Caco-2 (cell line): ENCODE measurements at regions not wholly inside any gene's neighbourhood (a gene's known extent, or its start where the extent isn't known, plus 50 kb on each side); places are given as distances from the start of the nearest gene placed in this dataset.
A peak's percentile ranks its signal among the peaks of the same experiment; 100 is the strongest.

ENCODE experiments used
- BruUV-seq: library from RNA; stranded (reverse); fragments of 400-500 nt; replicated peaks from 2 replicates; lab custom pipeline; 2021; lab: Mats Ljungman, UMichigan
- CTCF ChIA-PET: fragments of 300-600 bp; sonication (Branson Sonifier 250); formaldehyde crosslinking; loops from one replicate; lab custom pipeline; 2022; ENCODE audit warnings: antibody characterized with exemption; lab: Charles Lee
- POLR2A ChIA-PET: fragments of 300-600 bp; sonication (Branson Sonifier 250); formaldehyde crosslinking; loops from one replicate; lab custom pipeline; 2022; ENCODE audit warnings: antibody characterized with exemption; lab: Charles Lee
- DNase-seq, 2 experiments: peaks; one replicate each; pipeline versions ENCODE4 v3.0.0 to v3.0.0-alpha.2; 2020 to 2022
- H3K27me3 ChIP-seq: replicated peaks from 2 replicates; pipeline ENCODE4 v1.6.0; 2011; ENCODE audit warnings: low read length; ENCODE audit not compliant: control insufficient read depth, insufficient read depth
- H3K36me3 ChIP-seq: 2 replicates; pipeline ENCODE4 v1.5.1; 2011; ENCODE audit warnings: low read length; ENCODE audit not compliant: control insufficient read depth, insufficient read depth
- H3K4me1 ChIP-seq: fragments of 250-450 bp; sonication (Bioruptor Pico); 2 replicates; pipeline ENCODE4 v1.5.1; 2020; ENCODE audit warnings: mild to moderate bottlenecking
- H3K4me3 ChIP-seq: 2 replicates; pipeline ENCODE4 v1.5.1; 2011; ENCODE audit warnings: low read depth, mild to moderate bottlenecking, control low read depth, low read length
- H3K9me3 ChIP-seq: fragments of 250-450 bp; sonication (Bioruptor Pico); 2 replicates; pipeline ENCODE4 v1.5.1; 2020; ENCODE audit warnings: mild to moderate bottlenecking, moderate library complexity
- H3K27ac Mint-ChIP-seq: one replicate; pipeline ENCODE4 v1.8.0; 2022; ENCODE audit warnings: mixed read lengths; ENCODE audit not compliant: unreplicated experiment
- H3K27me3 Mint-ChIP-seq: one replicate; pipeline ENCODE4 v1.8.0; 2022; ENCODE audit warnings: mixed read lengths; ENCODE audit not compliant: insufficient read depth, unreplicated experiment
- H3K36me3 Mint-ChIP-seq: one replicate; pipeline ENCODE4 v1.8.0; 2022; ENCODE audit warnings: mild to moderate bottlenecking, mixed read lengths; ENCODE audit not compliant: insufficient read depth, unreplicated experiment
- H3K4me1 Mint-ChIP-seq: one replicate; pipeline ENCODE4 v1.8.0; 2022; ENCODE audit warnings: low read depth, mixed read lengths; ENCODE audit not compliant: unreplicated experiment
- H3K4me3 Mint-ChIP-seq: one replicate; pipeline ENCODE4 v1.8.0; 2022; ENCODE audit warnings: mild to moderate bottlenecking, moderate library complexity, mixed read lengths; ENCODE audit not compliant: unreplicated experiment
- H3K9me3 Mint-ChIP-seq: one replicate; pipeline ENCODE4 v1.8.0; 2022; ENCODE audit warnings: mixed read lengths; ENCODE audit not compliant: unreplicated experiment
- intact Hi-C: fragments of 100-400 bp; cut with micrococcal nuclease; formaldehyde crosslinking; loops from one replicate; pipeline ENCODE4 v1.10.0; 2022; ENCODE audit not compliant: unreplicated experiment
- TF ChIP-seq, protein P1 (sequence below), 2 experiments: fragments of 200-600 bp in 1 of 2; IDR thresholded peaks; 1 replicate in 1 of 2; 2 replicates in 1 of 2; pipeline versions ENCODE4 v1.5.1 to v1.8.0; 2011 to 2022; ENCODE audit warnings: antibody characterized with exemption in 1 of 2, control low read depth in 1 of 2, inconsistent platforms in 1 of 2, low read depth in 1 of 2, low read length in 1 of 2, mild to moderate bottlenecking in 1 of 2, moderate library complexity in 1 of 2; ENCODE audit not compliant: insufficient read depth in 1 of 2, severe bottlenecking in 1 of 2, unreplicated experiment in 1 of 2

DNA sequence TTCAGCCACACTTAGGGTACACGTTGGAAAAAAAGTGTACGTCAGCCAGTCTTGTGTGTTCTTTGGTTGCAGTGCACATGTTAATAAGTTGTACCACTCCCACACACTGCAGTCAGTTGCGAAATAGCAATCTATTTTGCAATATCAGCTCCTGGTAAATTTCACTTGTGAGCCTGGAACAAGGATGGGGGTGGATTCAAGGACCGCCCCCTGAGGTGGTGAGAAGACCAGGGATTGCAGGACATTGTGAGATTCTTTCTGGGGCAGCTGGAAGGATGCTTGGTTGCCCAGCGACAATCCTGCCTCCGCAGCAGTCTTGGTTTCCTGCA, 78.6 kb upstream of the ZFHX3 start:
- no peak overlapping the region for H3K27ac Mint-ChIP-seq
- no TSS peak for BruUV-seq
- intact Hi-C loops: no loop called here
- Histone ChIP-seq H3K36me3 (no peaks in the 10 kb centered on the region), H3K27me3 (no peaks in the 10 kb centered on the region), H3K4me1 (no peaks in the 10 kb centered on the region), H3K9me3 (0 out of 2 replicates have a peak, but pooled peaks cover 4% of the 10 kb centered on the region), H3K4me3 (no peak overlapping the region)
- H3K36me3 Mint-ChIP-seq: no peaks in the 10 kb centered on the region
- ChIA-PET POLR2A (no interaction called here), CTCF (no interaction called here)
- H3K4me3 Mint-ChIP-seq: no peak overlapping the region
- TF ChIP-seq, protein P1, sequence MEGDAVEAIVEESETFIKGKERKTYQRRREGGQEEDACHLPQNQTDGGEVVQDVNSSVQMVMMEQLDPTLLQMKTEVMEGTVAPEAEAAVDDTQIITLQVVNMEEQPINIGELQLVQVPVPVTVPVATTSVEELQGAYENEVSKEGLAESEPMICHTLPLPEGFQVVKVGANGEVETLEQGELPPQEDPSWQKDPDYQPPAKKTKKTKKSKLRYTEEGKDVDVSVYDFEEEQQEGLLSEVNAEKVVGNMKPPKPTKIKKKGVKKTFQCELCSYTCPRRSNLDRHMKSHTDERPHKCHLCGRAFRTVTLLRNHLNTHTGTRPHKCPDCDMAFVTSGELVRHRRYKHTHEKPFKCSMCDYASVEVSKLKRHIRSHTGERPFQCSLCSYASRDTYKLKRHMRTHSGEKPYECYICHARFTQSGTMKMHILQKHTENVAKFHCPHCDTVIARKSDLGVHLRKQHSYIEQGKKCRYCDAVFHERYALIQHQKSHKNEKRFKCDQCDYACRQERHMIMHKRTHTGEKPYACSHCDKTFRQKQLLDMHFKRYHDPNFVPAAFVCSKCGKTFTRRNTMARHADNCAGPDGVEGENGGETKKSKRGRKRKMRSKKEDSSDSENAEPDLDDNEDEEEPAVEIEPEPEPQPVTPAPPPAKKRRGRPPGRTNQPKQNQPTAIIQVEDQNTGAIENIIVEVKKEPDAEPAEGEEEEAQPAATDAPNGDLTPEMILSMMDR (IDR thresholded peaks at IDR 0.05; ENCODE audit: insufficient read depth in 1 of 2, low read depth in 1 of 2, low read length in 1 of 2, severe bottlenecking in 1 of 2, unreplicated experiment in 1 of 2): no peak
- peak in 1 of 2 experiments; percentile 15 for DNase-seq
- peaks cover 5% of the 10 kb centered on the region for H3K4me1 Mint-ChIP-seq
- peaks cover 2% of the 10 kb centered on the region for H3K27me3 Mint-ChIP-seq
- no peaks in the 10 kb centered on the region for H3K9me3 Mint-ChIP-seq

DNA sequence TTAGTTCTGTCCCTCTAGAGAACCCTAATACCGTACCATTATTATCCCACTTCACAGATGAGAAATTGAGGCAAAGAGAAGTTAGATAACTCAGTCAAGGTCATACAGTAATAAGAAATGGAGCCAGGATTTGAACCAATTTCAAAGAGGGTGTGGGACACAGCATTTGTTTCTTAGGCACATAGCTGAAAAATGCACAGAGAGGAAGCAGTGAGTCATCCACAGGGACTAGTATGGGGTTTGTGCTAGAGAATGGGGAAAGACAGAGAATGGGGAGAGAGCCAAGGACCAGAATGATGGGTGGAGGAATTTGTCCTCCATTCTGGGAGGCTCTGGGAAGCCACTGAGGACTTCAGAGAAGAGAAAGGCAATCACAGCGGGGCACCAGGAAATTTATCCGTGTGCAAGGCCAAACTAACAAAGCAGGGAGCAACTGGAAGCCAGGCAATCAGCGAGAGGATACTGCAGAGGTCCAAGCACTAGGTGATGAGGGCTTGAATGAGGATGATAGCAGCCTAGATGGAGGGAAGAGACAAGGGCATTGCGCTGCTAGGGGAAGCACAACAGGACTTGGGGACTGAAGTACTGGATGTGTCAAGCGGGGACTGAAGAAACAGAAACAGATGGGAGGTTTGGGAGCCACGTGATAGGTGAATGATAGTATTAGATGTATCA, 78.1 kb upstream of the ZFHX3 start:
- TF ChIP-seq, protein P1 (IDR thresholded peaks at IDR 0.05; ENCODE audit: insufficient read depth in 1 of 2, low read depth in 1 of 2, low read length in 1 of 2, severe bottlenecking in 1 of 2, unreplicated experiment in 1 of 2): no peak
- Mint-ChIP-seq H3K9me3 (no peaks in the 10 kb centered on the region), H3K4me3 (no peak overlapping the region), H3K27ac (no peak overlapping the region), H3K4me1 (peaks cover 5% of the 10 kb centered on the region), H3K27me3 (peaks cover 2% of the 10 kb centered on the region), H3K36me3 (no peaks in the 10 kb centered on the region)
- DNase-seq: no peak
- ChIA-PET POLR2A (no interaction called here), CTCF (no interaction called here)
- no peaks in the 10 kb centered on the region for H3K4me1 ChIP-seq
- H3K9me3 ChIP-seq: 0 out of 2 replicates have a peak, but pooled peaks cover 4% of the 10 kb centered on the region
- H3K4me3 ChIP-seq: no peak overlapping the region
- H3K36me3 ChIP-seq: no peaks in the 10 kb centered on the region
- no TSS peak for BruUV-seq
- H3K27me3 ChIP-seq: no peaks in the 10 kb centered on the region
- intact Hi-C loops: no loop called here

DNA sequence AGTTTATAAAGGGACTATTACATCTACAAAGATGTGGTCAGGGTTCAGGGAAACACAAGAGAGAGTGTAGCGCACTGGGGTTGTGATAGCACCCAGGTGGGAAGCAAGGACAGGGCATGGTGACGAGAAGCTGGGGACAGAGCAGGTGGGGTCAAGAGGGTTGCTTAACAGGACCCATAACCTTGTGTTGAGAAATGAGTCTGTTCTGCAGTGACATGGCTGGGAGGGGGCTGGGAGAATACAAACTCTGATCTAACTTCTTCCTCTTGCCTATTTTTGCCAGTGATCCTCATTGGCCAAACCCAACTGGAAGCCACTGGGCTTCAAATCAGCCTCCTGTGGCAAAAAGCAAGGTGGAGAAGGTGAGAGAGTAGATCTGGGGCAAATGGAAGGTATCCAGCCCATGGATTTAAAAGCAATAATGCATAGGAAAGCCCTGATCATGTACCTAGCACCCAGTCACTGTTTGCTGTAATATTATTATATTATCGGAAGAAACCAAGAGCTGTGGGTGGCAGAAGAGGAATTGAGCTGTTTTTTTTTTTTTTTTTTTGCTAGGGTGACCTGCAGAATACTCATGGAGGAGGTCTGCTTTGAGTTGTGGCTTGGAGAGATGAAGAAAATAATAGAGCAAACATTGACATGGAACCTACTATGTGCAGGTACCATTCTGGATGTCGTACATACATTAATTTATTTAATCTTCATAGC, 76.9 kb upstream of the ZFHX3 start:
- peaks cover 2% of the 10 kb centered on the region for H3K27me3 Mint-ChIP-seq
- peaks cover 5% of the 10 kb centered on the region for H3K4me1 Mint-ChIP-seq
- CTCF ChIA-PET: interaction anchor here (0.7 kb wide), 1 partner anchor 183 kb away, joined by 3 read pairs; no protein-coding TSS in a partner anchor
- no peaks in the 10 kb centered on the region for H3K36me3 Mint-ChIP-seq
- TF ChIP-seq, protein P1 (IDR thresholded peaks at IDR 0.05; ENCODE audit: insufficient read depth in 1 of 2, low read depth in 1 of 2, low read length in 1 of 2, severe bottlenecking in 1 of 2, unreplicated experiment in 1 of 2): no peak
- Histone ChIP-seq H3K4me3 (no peak overlapping the region), H3K36me3 (no peaks in the 10 kb centered on the region), H3K4me1 (no peaks in the 10 kb centered on the region), H3K27me3 (no peaks in the 10 kb centered on the region), H3K9me3 (0 out of 2 replicates have a peak, but pooled peaks cover 4% of the 10 kb centered on the region)
- POLR2A ChIA-PET: interaction anchor here (0.6 kb wide), 1 partner anchor 1241 kb away, joined by 3 read pairs; no protein-coding TSS in a partner anchor
- no TSS peak for BruUV-seq
- no peak overlapping the region for H3K27ac Mint-ChIP-seq
- no peaks in the 10 kb centered on the region for H3K9me3 Mint-ChIP-seq
- intact Hi-C loops: no loop called here
- DNase-seq: no peak
- no peak overlapping the region for H3K4me3 Mint-ChIP-seq
